ENCODE measurements at regions not wholly inside any gene's neighbourhood (a gene's known extent, or its start where the extent isn't known, plus 50 kb on each side); places are given as distances from the start of the nearest gene placed in this dataset.

DNA sequence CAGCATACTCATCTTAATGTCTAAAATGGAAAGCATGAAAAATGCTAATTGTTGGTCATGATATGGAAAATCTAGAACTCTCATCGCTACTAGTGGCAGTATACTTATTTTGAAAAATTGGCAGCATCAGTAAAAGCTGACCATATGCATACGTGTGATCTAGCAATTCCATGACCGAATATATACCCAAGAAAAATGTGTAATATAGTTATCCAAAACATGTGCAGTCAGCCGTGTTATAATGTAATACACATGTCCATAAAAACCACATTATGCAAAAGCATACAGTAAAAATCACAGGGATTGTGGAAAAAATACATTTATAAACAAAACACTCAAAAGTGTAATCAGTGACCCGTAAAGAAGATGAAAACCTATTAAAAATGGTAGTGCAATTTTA lies 439.0 kb downstream of the SH2D4B start:
- TF ChIP-seq, protein P1, sequence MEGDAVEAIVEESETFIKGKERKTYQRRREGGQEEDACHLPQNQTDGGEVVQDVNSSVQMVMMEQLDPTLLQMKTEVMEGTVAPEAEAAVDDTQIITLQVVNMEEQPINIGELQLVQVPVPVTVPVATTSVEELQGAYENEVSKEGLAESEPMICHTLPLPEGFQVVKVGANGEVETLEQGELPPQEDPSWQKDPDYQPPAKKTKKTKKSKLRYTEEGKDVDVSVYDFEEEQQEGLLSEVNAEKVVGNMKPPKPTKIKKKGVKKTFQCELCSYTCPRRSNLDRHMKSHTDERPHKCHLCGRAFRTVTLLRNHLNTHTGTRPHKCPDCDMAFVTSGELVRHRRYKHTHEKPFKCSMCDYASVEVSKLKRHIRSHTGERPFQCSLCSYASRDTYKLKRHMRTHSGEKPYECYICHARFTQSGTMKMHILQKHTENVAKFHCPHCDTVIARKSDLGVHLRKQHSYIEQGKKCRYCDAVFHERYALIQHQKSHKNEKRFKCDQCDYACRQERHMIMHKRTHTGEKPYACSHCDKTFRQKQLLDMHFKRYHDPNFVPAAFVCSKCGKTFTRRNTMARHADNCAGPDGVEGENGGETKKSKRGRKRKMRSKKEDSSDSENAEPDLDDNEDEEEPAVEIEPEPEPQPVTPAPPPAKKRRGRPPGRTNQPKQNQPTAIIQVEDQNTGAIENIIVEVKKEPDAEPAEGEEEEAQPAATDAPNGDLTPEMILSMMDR (IDR thresholded peaks at IDR 0.05) = no peak
- TF ChIP-seq POLR2A (IDR thresholded peaks at IDR 0.05) = no peak
